IMR-90 (cell line): ENCODE measurements at regions not wholly inside any gene's neighbourhood (a gene's known extent, or its start where the extent isn't known, plus 50 kb on each side); places are given as distances from the start of the nearest gene placed in this dataset.

Experiments
- ATAC-seq: fragments of 200-7000 bp; cut with Tn5 transposase; 2 replicates; pipeline ENCODE4 v1.9.1; 2020; ENCODE audit warnings: low read depth, mild to moderate bottlenecking, moderate library complexity
- BruUV-seq: library from RNA; stranded (reverse); fragments of 400-500 nt; replicated peaks from 2 replicates; lab custom pipeline; 2021; lab: Mats Ljungman, UMichigan
- CTCF ChIA-PET: fragments of 300-600 bp; formaldehyde crosslinking; extraction: SDS; loops from one replicate; lab custom pipeline; 2021; ENCODE audit warnings: antibody characterized with exemption; lab: Yijun Ruan, JAX
- POLR2A ChIA-PET: fragments of 300-600 bp; sonication (Branson Sonifier 250); formaldehyde crosslinking; loops from one replicate; lab custom pipeline; 2022; ENCODE audit warnings: antibody characterized with exemption; ENCODE audit not compliant: unreplicated experiment; lab: Charles Lee
- DNase-seq: peaks from one replicate; pipeline ENCODE4 v3.0.0; 2013
- H2AFZ ChIP-seq: replicated peaks from 2 replicates; pipeline ENCODE3; 2013; ENCODE audit warnings: low read length, mild to moderate bottlenecking; ENCODE audit not compliant: poor library complexity
- H2AK5ac ChIP-seq: 2 replicates; pipeline ENCODE4 v1.6.1; 2013; ENCODE audit warnings: low read depth, low read length, inconsistent platforms
- H2AK9ac ChIP-seq: replicated peaks from 2 replicates; pipeline ENCODE3; 2013; ENCODE audit warnings: mild to moderate bottlenecking, low read depth, low read length, moderate library complexity; ENCODE audit not compliant: poor library complexity
- H2BK120ac ChIP-seq: 2 replicates; pipeline ENCODE4 v1.6.1; 2013; ENCODE audit warnings: low read depth, low read length, inconsistent platforms
- H2BK15ac ChIP-seq: 3 replicates; pipeline ENCODE4 v1.6.1; 2013; ENCODE audit warnings: low read depth, low read length, inconsistent platforms
- H2BK20ac ChIP-seq: 2 replicates; pipeline ENCODE4 v1.6.1; 2013; ENCODE audit warnings: low read depth, mild to moderate bottlenecking, inconsistent platforms, low read length, moderate library complexity
- H2BK5ac ChIP-seq: 2 replicates; pipeline ENCODE4 v1.6.1; 2013; ENCODE audit warnings: mild to moderate bottlenecking, low read depth, low read length, inconsistent platforms; ENCODE audit not compliant: poor library complexity, severe bottlenecking
- H3K14ac ChIP-seq: replicated peaks from 2 replicates; pipeline ENCODE4 v1.6.1; 2013; ENCODE audit warnings: low read depth, low read length, inconsistent platforms
- H3K18ac ChIP-seq: 2 replicates; pipeline ENCODE4 v1.6.1; 2013; ENCODE audit warnings: low read depth, low read length, control low read depth
- H3K23ac ChIP-seq: 2 replicates; pipeline ENCODE4 v1.6.1; 2013; ENCODE audit warnings: low read depth, low read length, inconsistent platforms
- H3K27ac ChIP-seq: 2 replicates; pipeline ENCODE4 v1.5.1; 2013; ENCODE audit warnings: mild to moderate bottlenecking, control low read depth, low read length; ENCODE audit not compliant: insufficient read depth
- H3K27me3 ChIP-seq: 2 replicates; pipeline ENCODE4 v1.6.1; 2013; ENCODE audit warnings: low read length; ENCODE audit not compliant: control insufficient read depth, insufficient read depth
- H3K36me3 ChIP-seq: 2 replicates; pipeline ENCODE4 v1.6.1; 2013; ENCODE audit warnings: low read length, mixed read lengths; ENCODE audit not compliant: control insufficient read depth, insufficient read depth
- H3K4ac ChIP-seq: 2 replicates; pipeline ENCODE4 v1.6.1; 2013; ENCODE audit warnings: low read depth, low read length, inconsistent platforms
- H3K4me1 ChIP-seq: 2 replicates; pipeline ENCODE4 v1.6.1; 2013; ENCODE audit warnings: low read length, mixed read lengths; ENCODE audit not compliant: control insufficient read depth, insufficient read depth
- H3K4me2 ChIP-seq: 2 replicates; pipeline ENCODE4 v1.6.1; 2013; ENCODE audit warnings: low read depth, mild to moderate bottlenecking, control low read depth, low read length, moderate library complexity
- H3K4me3 ChIP-seq: 2 replicates; pipeline ENCODE4 v1.5.1; 2013; ENCODE audit warnings: low read depth, mild to moderate bottlenecking, control low read depth, low read length, moderate library complexity; ENCODE audit not compliant: insufficient read depth
- H3K56ac ChIP-seq: 2 replicates; pipeline ENCODE4 v1.6.1; 2013; ENCODE audit warnings: low read length, inconsistent platforms; ENCODE audit not compliant: insufficient read depth; ENCODE audit errors: extremely low read depth
- H3K79me1 ChIP-seq, 2 experiments: 2 replicates each; pipeline ENCODE4 v1.6.1; 2013; ENCODE audit warnings: low read length in 2 of 2, inconsistent platforms in 1 of 2, low read depth in 1 of 2
- H3K9ac ChIP-seq: 2 replicates; pipeline ENCODE4 v1.6.1; 2013; ENCODE audit warnings: low read depth, low read length, control low read depth
- H3K9me1 ChIP-seq: 2 replicates; pipeline ENCODE4 v1.6.1; 2013; ENCODE audit warnings: low read length, inconsistent platforms; ENCODE audit not compliant: insufficient read depth
- H3K9me3 ChIP-seq: 2 replicates; pipeline ENCODE4 v1.6.1; 2013; ENCODE audit warnings: low read length; ENCODE audit not compliant: control insufficient read depth, insufficient read depth
- H4K20me1 ChIP-seq: 2 replicates; pipeline ENCODE4 v1.6.1; 2013; ENCODE audit warnings: low read length, inconsistent platforms; ENCODE audit not compliant: insufficient read depth
- H4K5ac ChIP-seq: 2 replicates; pipeline ENCODE4 v1.6.1; 2013; ENCODE audit warnings: mild to moderate bottlenecking, low read depth, low read length, control low read depth
- H4K8ac ChIP-seq, 2 experiments: 2 replicates each; pipeline ENCODE4 v1.6.1; 2013; ENCODE audit warnings: low read depth in 2 of 2, low read length in 2 of 2, control low read depth in 1 of 2, inconsistent platforms in 1 of 2
- H4K91ac ChIP-seq: 2 replicates; pipeline ENCODE4 v1.6.1; 2013; ENCODE audit warnings: low read depth, low read length, inconsistent platforms; ENCODE audit not compliant: insufficient read depth
- FOS ChIP-seq: fragments of 150-350 bp; IDR thresholded peaks from 2 replicates; pipeline ENCODE4 v1.6.1; 2016; ENCODE audit warnings: low read depth, low read length
- MAFK ChIP-seq: IDR thresholded peaks from 2 replicates; pipeline ENCODE4 v1.6.1; 2012; ENCODE audit warnings: low read depth, low read length, improper control_type of control experiment
- POLR2A ChIP-seq: IDR thresholded peaks from 2 replicates; pipeline ENCODE4 v1.6.1; 2012; ENCODE audit warnings: mild to moderate bottlenecking, low read depth, low read length
- RAD21 ChIP-seq: IDR thresholded peaks from 2 replicates; pipeline ENCODE4 v1.6.1; 2012; ENCODE audit warnings: low read length, improper control_type of control experiment
- RCOR1 ChIP-seq: IDR thresholded peaks from 2 replicates; pipeline ENCODE4 v1.6.1; 2012; ENCODE audit warnings: mild to moderate bottlenecking, low read length, improper control_type of control experiment; ENCODE audit not compliant: insufficient replicate concordance
- dilution Hi-C: fragments of 300-500 bp; cut with HindIII; formaldehyde crosslinking; loops from one replicate; pipeline ENCODE4 v1.14.3; 2018; ENCODE audit warnings: low sequenced_read_pairs; ENCODE audit not compliant: unreplicated experiment
- in situ Hi-C: fragments of 300-500 bp; cut with MboI; formaldehyde crosslinking; loops from 3 replicates; pipeline ENCODE4 v1.14.3; 2019; ENCODE audit warnings: low sequenced_read_pairs, inconsistent platforms, mixed read lengths
- intact Hi-C: fragments of 100-400 bp; cut with micrococcal nuclease; formaldehyde crosslinking; loops from 2 replicates; pipeline ENCODE4 v1.10.0; 2022
- TF ChIP-seq, protein P1 (sequence below): conservative IDR thresholded peaks from 2 replicates; pipeline ENCODE4 v1.5.1; 2012; ENCODE audit warnings: mild to moderate bottlenecking, low read depth, low read length, improper control_type of control experiment
- TF ChIP-seq, protein P2 (sequence below): fragments of 150-350 bp; IDR thresholded peaks from 2 replicates; pipeline ENCODE4 v1.6.1; 2016; ENCODE audit warnings: low read depth, mild to moderate bottlenecking, low read length, moderate library complexity, borderline replicate concordance
- TF ChIP-seq, protein P3 (sequence below): fragments of 150-350 bp; IDR thresholded peaks from 2 replicates; pipeline ENCODE4 v1.6.1; 2017; ENCODE audit warnings: mild to moderate bottlenecking, antibody characterized with exemption, low read length, low read depth

DNA sequence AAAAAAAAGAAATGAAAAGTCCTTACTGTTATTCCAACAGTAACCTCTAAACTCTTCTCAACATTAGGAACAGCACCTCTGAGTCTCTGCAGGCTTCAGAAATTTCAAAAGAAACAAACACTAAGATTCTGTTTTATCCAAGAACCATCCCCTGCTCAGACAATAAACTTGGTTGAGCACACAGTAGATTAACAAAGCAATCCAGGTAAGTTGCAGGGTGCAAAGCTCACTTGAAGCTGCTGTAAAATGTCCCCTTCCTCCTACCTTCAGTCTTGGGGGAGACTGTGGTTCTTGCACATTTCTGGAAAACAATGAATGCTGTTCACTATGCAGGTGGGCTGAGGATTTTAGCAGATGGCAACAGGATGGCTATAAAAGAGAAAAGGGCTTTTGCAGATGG, 484.1 kb downstream of the IGSF11 start:
- Histone ChIP-seq H3K56ac (no peak overlapping the region), H3K9me3 (no peaks in the 10 kb centered on the region; the same call in 1 of the 2 replicates), H4K20me1 (no peaks in the 10 kb centered on the region), H4K5ac (no peak overlapping the region), H2AK5ac (no peak overlapping the region), H4K8ac (no peak overlapping the region), H3K4me2 (no peak overlapping the region), H3K27ac (no peak overlapping the region), H3K4me1 (no peaks in the 10 kb centered on the region), H3K4ac (no peak overlapping the region), H3K18ac (no peak overlapping the region), H2BK20ac (no peak overlapping the region), H3K4me3 (no peak overlapping the region), H3K27me3 (no peaks in the 10 kb centered on the region), H3K79me1 (no peaks in the 10 kb centered on the region), H2BK15ac (no peak overlapping the region), H2AK9ac (no peak overlapping the region), H2BK120ac (no peak overlapping the region), H3K23ac (no peak overlapping the region), H3K9ac (no peak overlapping the region), H3K36me3 (no peaks in the 10 kb centered on the region), H2BK5ac (no peak overlapping the region), H2AFZ (no peak overlapping the region), H3K9me1 (no peaks in the 10 kb centered on the region), H4K91ac (no peak overlapping the region), H3K14ac (no peak overlapping the region)
- in situ Hi-C loops (no loop called here), dilution Hi-C loops (no loop called here), intact Hi-C loops (no loop called here)
- POLR2A ChIA-PET, result no interaction called here
- TF ChIP-seq, protein P1, sequence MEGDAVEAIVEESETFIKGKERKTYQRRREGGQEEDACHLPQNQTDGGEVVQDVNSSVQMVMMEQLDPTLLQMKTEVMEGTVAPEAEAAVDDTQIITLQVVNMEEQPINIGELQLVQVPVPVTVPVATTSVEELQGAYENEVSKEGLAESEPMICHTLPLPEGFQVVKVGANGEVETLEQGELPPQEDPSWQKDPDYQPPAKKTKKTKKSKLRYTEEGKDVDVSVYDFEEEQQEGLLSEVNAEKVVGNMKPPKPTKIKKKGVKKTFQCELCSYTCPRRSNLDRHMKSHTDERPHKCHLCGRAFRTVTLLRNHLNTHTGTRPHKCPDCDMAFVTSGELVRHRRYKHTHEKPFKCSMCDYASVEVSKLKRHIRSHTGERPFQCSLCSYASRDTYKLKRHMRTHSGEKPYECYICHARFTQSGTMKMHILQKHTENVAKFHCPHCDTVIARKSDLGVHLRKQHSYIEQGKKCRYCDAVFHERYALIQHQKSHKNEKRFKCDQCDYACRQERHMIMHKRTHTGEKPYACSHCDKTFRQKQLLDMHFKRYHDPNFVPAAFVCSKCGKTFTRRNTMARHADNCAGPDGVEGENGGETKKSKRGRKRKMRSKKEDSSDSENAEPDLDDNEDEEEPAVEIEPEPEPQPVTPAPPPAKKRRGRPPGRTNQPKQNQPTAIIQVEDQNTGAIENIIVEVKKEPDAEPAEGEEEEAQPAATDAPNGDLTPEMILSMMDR, result no peak
- no peak for TF ChIP-seq RCOR1
- no peak for TF ChIP-seq FOS
- TF ChIP-seq POLR2A, result no peak
- TF ChIP-seq RAD21, result no peak
- TF ChIP-seq, protein P2, sequence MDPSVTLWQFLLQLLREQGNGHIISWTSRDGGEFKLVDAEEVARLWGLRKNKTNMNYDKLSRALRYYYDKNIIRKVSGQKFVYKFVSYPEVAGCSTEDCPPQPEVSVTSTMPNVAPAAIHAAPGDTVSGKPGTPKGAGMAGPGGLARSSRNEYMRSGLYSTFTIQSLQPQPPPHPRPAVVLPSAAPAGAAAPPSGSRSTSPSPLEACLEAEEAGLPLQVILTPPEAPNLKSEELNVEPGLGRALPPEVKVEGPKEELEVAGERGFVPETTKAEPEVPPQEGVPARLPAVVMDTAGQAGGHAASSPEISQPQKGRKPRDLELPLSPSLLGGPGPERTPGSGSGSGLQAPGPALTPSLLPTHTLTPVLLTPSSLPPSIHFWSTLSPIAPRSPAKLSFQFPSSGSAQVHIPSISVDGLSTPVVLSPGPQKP, result no peak
- no peak for TF ChIP-seq MAFK
- TF ChIP-seq, protein P3, sequence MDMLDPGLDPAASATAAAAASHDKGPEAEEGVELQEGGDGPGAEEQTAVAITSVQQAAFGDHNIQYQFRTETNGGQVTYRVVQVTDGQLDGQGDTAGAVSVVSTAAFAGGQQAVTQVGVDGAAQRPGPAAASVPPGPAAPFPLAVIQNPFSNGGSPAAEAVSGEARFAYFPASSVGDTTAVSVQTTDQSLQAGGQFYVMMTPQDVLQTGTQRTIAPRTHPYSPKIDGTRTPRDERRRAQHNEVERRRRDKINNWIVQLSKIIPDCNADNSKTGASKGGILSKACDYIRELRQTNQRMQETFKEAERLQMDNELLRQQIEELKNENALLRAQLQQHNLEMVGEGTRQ, result no peak
- ATAC-seq (no peak), DNase-seq (no peak)
- CTCF ChIA-PET, result no interaction called here
- BruUV-seq, result no TSS peak
